Endodermal cell (in vitro differentiated cells): ENCODE measurements at regions not wholly inside any gene's neighbourhood (a gene's known extent, or its start where the extent isn't known, plus 50 kb on each side); places are given as distances from the start of the nearest gene placed in this dataset.

ENCODE experiments used
- DNase-seq: peaks from one replicate; pipeline ENCODE4 v3.0.0-alpha.2; 2017
- H3K27ac ChIP-seq: 2 replicates; pipeline ENCODE4 v1.5.1; 2013; ENCODE audit warnings: mild to moderate bottlenecking, low read depth, low read length, moderate library complexity
- H3K27me3 ChIP-seq: 2 replicates; pipeline ENCODE4 v1.6.1; 2013; ENCODE audit warnings: mild to moderate bottlenecking, low read length, moderate library complexity; ENCODE audit not compliant: insufficient read depth, control insufficient read depth, poor library complexity, severe bottlenecking
- H3K36me3 ChIP-seq: 2 replicates; pipeline ENCODE4 v1.7.0; 2013; ENCODE audit warnings: mild to moderate bottlenecking, low read length, moderate library complexity; ENCODE audit not compliant: control insufficient read depth, insufficient read depth
- H3K4me1 ChIP-seq: one replicate; pipeline ENCODE4 v1.7.0; 2013; ENCODE audit warnings: low read length; ENCODE audit not compliant: control insufficient read depth, insufficient read depth
- H3K4me3 ChIP-seq: 2 replicates; pipeline ENCODE4 v1.5.1; 2013; ENCODE audit warnings: mild to moderate bottlenecking, low read length, moderate library complexity
- H3K9ac ChIP-seq: 2 replicates; pipeline ENCODE4 v1.6.1; 2013; ENCODE audit warnings: mild to moderate bottlenecking, low read length, moderate library complexity; ENCODE audit not compliant: poor library complexity, severe bottlenecking; ENCODE audit errors: extremely low read depth
- H3K9me3 ChIP-seq: 2 replicates; pipeline ENCODE4 v1.6.1; 2013; ENCODE audit warnings: mild to moderate bottlenecking, low read length, moderate library complexity; ENCODE audit not compliant: control insufficient read depth
- H3K27ac Mint-ChIP-seq: 2 replicates; pipeline ENCODE4 v1.8.0; 2020; ENCODE audit warnings: mixed read lengths
- H3K27me3 Mint-ChIP-seq: 2 replicates; pipeline ENCODE4 v1.8.0; 2021; ENCODE audit warnings: mild to moderate bottlenecking, mixed read lengths; ENCODE audit not compliant: insufficient read depth
- H3K36me3 Mint-ChIP-seq: 2 replicates; pipeline ENCODE4 v1.8.0; 2020; ENCODE audit warnings: low read depth, mixed read lengths
- H3K4me1 Mint-ChIP-seq: 2 replicates; pipeline ENCODE4 v1.8.0; 2020; ENCODE audit warnings: mixed read lengths
- H3K4me3 Mint-ChIP-seq: 2 replicates; pipeline ENCODE4 v1.8.0; 2020; ENCODE audit warnings: mild to moderate bottlenecking, moderate library complexity, mixed read lengths
- H3K9me3 Mint-ChIP-seq: 2 replicates; pipeline ENCODE4 v1.8.0; 2020; ENCODE audit warnings: mild to moderate bottlenecking, mixed read lengths
- CTCF ChIP-seq: fragments of 200-600 bp; sonication (generic); conservative IDR thresholded peaks from 2 replicates; pipeline ENCODE4 v1.5.0; 2021; ENCODE audit warnings: antibody characterized with exemption, mild to moderate bottlenecking
- WGBS, 2 experiments: methylation state at CpG; one replicate each; pipeline versions ENCODE4 v1.1.5 to v1.1.7; 2013; ENCODE audit warnings: missing lambda C conversion rate in 2 of 2, mixed read lengths in 1 of 2; ENCODE audit not compliant: insufficient coverage in 1 of 2, insufficient read length in 1 of 2; 5-methylcytosine and 5-hydroxymethylcytosine counted together

- Mint-ChIP-seq H3K27me3 (no peaks in the 10 kb centered on the region), H3K27ac (no peak overlapping the region), H3K36me3 (no peaks in the 10 kb centered on the region), H3K4me1 (peaks cover 4% of the 10 kb centered on the region), H3K4me3 (no peak overlapping the region), H3K9me3 (peaks cover 2% of the 10 kb centered on the region)
- Histone ChIP-seq H3K9me3 (no peaks in the 10 kb centered on the region), H3K36me3 (no peaks in the 10 kb centered on the region), H3K27me3 (no peaks in the 10 kb centered on the region), H3K4me3 (no peak overlapping the region), H3K27ac (no peak overlapping the region), H3K4me1 (no peaks in the 10 kb centered on the region), H3K9ac (no peak overlapping the region)
- 80% methylated on average over 2 of the region's 2 CpGs; no CpG with 5 or more reads in 1 of the 2 experiments for WGBS, 2 experiments
- TF ChIP-seq CTCF, result no peak
- DNase-seq, result no peak
Measured at GRCh38 chr2:209102319-209102718, 321.5 kb upstream of the MAP2 start.

- H3K4me1 Mint-ChIP-seq, result peaks cover 37% of the 10 kb centered on the region
- no peaks in the 10 kb centered on the region for H3K27me3 ChIP-seq
- no peaks in the 10 kb centered on the region for H3K4me1 ChIP-seq
- no peak overlapping the region for H3K27ac Mint-ChIP-seq
- no peaks in the 10 kb centered on the region for H3K9me3 Mint-ChIP-seq
- H3K27me3 Mint-ChIP-seq, result peaks cover 6% of the 10 kb centered on the region
- peak; percentile 61 for DNase-seq
- WGBS, 2 experiments, result 88 to 91% methylated on average over 5 to 6 of the region's 6 CpGs
- no peaks in the 10 kb centered on the region for H3K36me3 ChIP-seq
- no peak overlapping the region for H3K27ac ChIP-seq
- H3K9ac ChIP-seq, result no peak overlapping the region
- peak; percentile 28 for TF ChIP-seq CTCF
- H3K36me3 Mint-ChIP-seq, result no peaks in the 10 kb centered on the region
- no peak overlapping the region for H3K4me3 Mint-ChIP-seq
- no peak overlapping the region for H3K4me3 ChIP-seq
- H3K9me3 ChIP-seq, result no peaks in the 10 kb centered on the region
Measured at GRCh38 chr2:209113026-209113425, 310.8 kb upstream of the MAP2 start.

- WGBS, 2 experiments, result 88 to 98% methylated on average over 1 to 2 of the region's 3 CpGs
- H3K9me3 ChIP-seq, result no peaks in the 10 kb centered on the region
- Mint-ChIP-seq H3K27me3 (peaks cover 6% of the 10 kb centered on the region), H3K4me3 (no peak overlapping the region), H3K27ac (no peak overlapping the region), H3K9me3 (peaks cover 2% of the 10 kb centered on the region), H3K36me3 (no peaks in the 10 kb centered on the region), H3K4me1 (peaks cover 37% of the 10 kb centered on the region)
- H3K27me3 ChIP-seq, result no peaks in the 10 kb centered on the region
- no peaks in the 10 kb centered on the region for H3K36me3 ChIP-seq
- no peak overlapping the region for H3K4me3 ChIP-seq
- TF ChIP-seq CTCF, result no peak
- H3K9ac ChIP-seq, result no peak overlapping the region
- no peaks in the 10 kb centered on the region for H3K4me1 ChIP-seq
- DNase-seq, result no peak
- H3K27ac ChIP-seq, result no peak overlapping the region
Measured at GRCh38 chr2:209114588-209115240, 309.1 kb upstream of the MAP2 start.
